IPS-20b (cell line): ENCODE measurements at regions not wholly inside any gene's neighbourhood (a gene's known extent, or its start where the extent isn't known, plus 50 kb on each side); places are given as distances from the start of the nearest gene placed in this dataset.
"Not testable (repeated sequence)": the region's sequence is repeated elsewhere in the genome, so short reads cannot be mapped to it uniquely, and the experiment has no call there.

Experiments
- H3K27ac ChIP-seq: one replicate; pipeline ENCODE4 v1.5.1; 2013; ENCODE audit warnings: low read length
- H3K27me3 ChIP-seq: 2 replicates; pipeline ENCODE4 v1.6.1; 2013; ENCODE audit warnings: mild to moderate bottlenecking, low read length, inconsistent platforms; ENCODE audit not compliant: insufficient read depth
- H3K36me3 ChIP-seq: 2 replicates; pipeline ENCODE4 v1.6.1; 2013; ENCODE audit warnings: low read depth, mild to moderate bottlenecking, inconsistent platforms, low read length, moderate library complexity; ENCODE audit not compliant: insufficient read depth
- H3K4me1 ChIP-seq: 2 replicates; pipeline ENCODE4 v1.6.1; 2013; ENCODE audit warnings: mild to moderate bottlenecking, control low read depth, inconsistent platforms, low read length, moderate library complexity; ENCODE audit not compliant: insufficient read depth
- H3K4me3 ChIP-seq: 2 replicates; pipeline ENCODE4 v1.5.1; 2013; ENCODE audit warnings: mild to moderate bottlenecking, low read length, inconsistent platforms
- H3K9ac ChIP-seq: 2 replicates; pipeline ENCODE4 v1.6.1; 2013; ENCODE audit warnings: low read depth, mild to moderate bottlenecking, inconsistent platforms, low read length, moderate library complexity
- H3K9me3 ChIP-seq: 2 replicates; pipeline ENCODE4 v1.6.1; 2013; ENCODE audit warnings: mild to moderate bottlenecking, low read depth, low read length, inconsistent platforms; ENCODE audit not compliant: insufficient read depth

- not testable (repeated sequence) for H3K9me3 ChIP-seq, H3K36me3 ChIP-seq, H3K9ac ChIP-seq, H3K4me1 ChIP-seq, H3K4me3 ChIP-seq, H3K27me3 ChIP-seq, H3K27ac ChIP-seq
These were observed 200.6 kb upstream of the FRG1 start for GRCh38 chr4:189740118-189740517.

GRCh38 chr4:189740873-189741272 lies 199.8 kb upstream of the FRG1 start:
- H3K27me3 ChIP-seq: no peaks in the 10 kb centered on the region
- H3K27ac ChIP-seq: no peak overlapping the region

GRCh38 chr4:189753092-189753491 lies 187.6 kb upstream of the FRG1 start:
- H3K36me3 ChIP-seq, H3K27me3 ChIP-seq, H3K4me3 ChIP-seq, H3K4me1 ChIP-seq, H3K9ac ChIP-seq, H3K27ac ChIP-seq: not testable (repeated sequence)
- peaks cover 11% of the 10 kb centered on the region for H3K9me3 ChIP-seq

More at GRCh38 chr4:189740873-189741272, 199.8 kb upstream of the FRG1 start:
- Histone ChIP-seq H3K4me3 (no peak overlapping the region), H3K9me3 (no peaks in the 10 kb centered on the region), H3K36me3 (no peaks in the 10 kb centered on the region), H3K4me1 (no peaks in the 10 kb centered on the region), H3K9ac (no peak overlapping the region)

GRCh38 chr4:189763583-189763982 lies 177.1 kb upstream of the FRG1 start:
- H3K9ac ChIP-seq: no peak overlapping the region
- H3K27me3 ChIP-seq: no peaks in the 10 kb centered on the region
- H3K27ac ChIP-seq: no peak overlapping the region
- H3K9me3 ChIP-seq: peaks cover 4% of the 10 kb centered on the region; the same call in 1 of the 2 replicates
- no peaks in the 10 kb centered on the region for H3K36me3 ChIP-seq
- no peak overlapping the region for H3K4me3 ChIP-seq
- no peaks in the 10 kb centered on the region for H3K4me1 ChIP-seq

- no peaks in the 10 kb centered on the region for H3K27me3 ChIP-seq
- no peaks in the 10 kb centered on the region for H3K4me1 ChIP-seq
- no peak overlapping the region for H3K27ac ChIP-seq
- no peak overlapping the region for H3K4me3 ChIP-seq
- no peaks in the 10 kb centered on the region for H3K36me3 ChIP-seq
- no peak overlapping the region for H3K9ac ChIP-seq
- peaks cover 4% of the 10 kb centered on the region; the same call in 1 of the 2 replicates for H3K9me3 ChIP-seq
These were observed 175.4 kb upstream of the FRG1 start for GRCh38 chr4:189765301-189765700.

- Histone ChIP-seq H3K9ac (no peak overlapping the region), H3K4me3 (no peak overlapping the region), H3K27ac (no peak overlapping the region)
These were observed 174.9 kb upstream of the FRG1 start for GRCh38 chr4:189765736-189766135.

GRCh38 chr4:189767941-189768340 lies 172.7 kb upstream of the FRG1 start:
- Histone ChIP-seq H3K36me3 (no peaks in the 10 kb centered on the region), H3K27me3 (no peaks in the 10 kb centered on the region), H3K9me3 (no peaks in the 10 kb centered on the region), H3K27ac (no peak overlapping the region), H3K9ac (no peak overlapping the region), H3K4me1 (no peaks in the 10 kb centered on the region), H3K4me3 (no peak overlapping the region)

More at GRCh38 chr4:189765736-189766135, 174.9 kb upstream of the FRG1 start:
- H3K27me3 ChIP-seq: no peaks in the 10 kb centered on the region
- no peaks in the 10 kb centered on the region for H3K36me3 ChIP-seq
- no peaks in the 10 kb centered on the region for H3K4me1 ChIP-seq
- H3K9me3 ChIP-seq: peaks cover 4% of the 10 kb centered on the region; the same call in 1 of the 2 replicates

- no peak overlapping the region for H3K4me3 ChIP-seq
- no peak overlapping the region for H3K9ac ChIP-seq
- H3K27ac ChIP-seq: no peak overlapping the region
- no peaks in the 10 kb centered on the region for H3K27me3 ChIP-seq
- no peaks in the 10 kb centered on the region for H3K4me1 ChIP-seq
- H3K9me3 ChIP-seq: no peaks in the 10 kb centered on the region
- no peaks in the 10 kb centered on the region for H3K36me3 ChIP-seq
These were observed 171.5 kb upstream of the FRG1 start for GRCh38 chr4:189769131-189769530.

- H3K4me3 ChIP-seq: no peak overlapping the region
- H3K9ac ChIP-seq: no peak overlapping the region
- H3K27me3 ChIP-seq: no peaks in the 10 kb centered on the region
- H3K36me3 ChIP-seq: no peaks in the 10 kb centered on the region
- H3K9me3 ChIP-seq: no peaks in the 10 kb centered on the region
- no peak overlapping the region for H3K27ac ChIP-seq
- H3K4me1 ChIP-seq: no peaks in the 10 kb centered on the region
These were observed 168.8 kb upstream of the FRG1 start for GRCh38 chr4:189771696-189772361.

GRCh38 chr4:189773909-189774308 lies 166.8 kb upstream of the FRG1 start:
- no peak overlapping the region for H3K9ac ChIP-seq
- H3K4me1 ChIP-seq: no peaks in the 10 kb centered on the region
- H3K4me3 ChIP-seq: no peak overlapping the region
- no peaks in the 10 kb centered on the region for H3K9me3 ChIP-seq
- H3K27ac ChIP-seq: no peak overlapping the region
- H3K27me3 ChIP-seq: no peaks in the 10 kb centered on the region
- H3K36me3 ChIP-seq: no peaks in the 10 kb centered on the region

GRCh38 chr4:189779281-189779980 lies 161.2 kb upstream of the FRG1 start:
- no peak overlapping the region for H3K4me3 ChIP-seq
- no peak overlapping the region for H3K9ac ChIP-seq
- no peaks in the 10 kb centered on the region for H3K27me3 ChIP-seq
- no peaks in the 10 kb centered on the region for H3K9me3 ChIP-seq
- no peaks in the 10 kb centered on the region for H3K36me3 ChIP-seq
- peaks cover 2% of the 10 kb centered on the region; the same call in 1 of the 2 replicates for H3K4me1 ChIP-seq
- no peak overlapping the region for H3K27ac ChIP-seq

GRCh38 chr4:189780391-189780790 lies 160.3 kb upstream of the FRG1 start:
- Histone ChIP-seq H3K4me3 (no peak overlapping the region), H3K4me1 (peaks cover 10% of the 10 kb centered on the region; the same call in 1 of the 2 replicates), H3K9me3 (no peaks in the 10 kb centered on the region), H3K9ac (no peak overlapping the region), H3K27me3 (no peaks in the 10 kb centered on the region), H3K36me3 (no peaks in the 10 kb centered on the region), H3K27ac (no peak overlapping the region)
